ENCODE measurements at regions not wholly inside any gene's neighbourhood (a gene's known extent, or its start where the extent isn't known, plus 50 kb on each side); places are given as distances from the start of the nearest gene placed in this dataset.
"Not testable (repeated sequence)": the region's sequence is repeated elsewhere in the genome, so short reads cannot be mapped to it uniquely, and the experiment has no call there.

GRCh38 chr22:48629631-48630432 is 1197.8 kb downstream of the BRD1 start:
- no peak for DNase-seq

GRCh38 chr22:48628891-48629543 is 1198.7 kb downstream of the BRD1 start:
- DNase-seq: no peak

- no peak for DNase-seq
Measured at GRCh38 chr22:48627966-48628365, 1199.7 kb downstream of the BRD1 start.

GRCh38 chr22:48627203-48627602 is 1200.5 kb downstream of the BRD1 start:
- DNase-seq: peak; percentile 88

- no peak for DNase-seq
Measured at GRCh38 chr22:48624401-48624800, 1203.3 kb downstream of the BRD1 start.

- no peak for DNase-seq
Measured at GRCh38 chr22:48622891-48623545, 1204.7 kb downstream of the BRD1 start.

- no peak for DNase-seq
Measured at GRCh38 chr22:48621085-48621484, 1206.6 kb downstream of the BRD1 start.

- DNase-seq: not testable (repeated sequence)
Measured at GRCh38 chr22:48620460-48620859, 1207.2 kb downstream of the BRD1 start.

GRCh38 chr22:48619721-48620120 is 1208.0 kb downstream of the BRD1 start:
- DNase-seq: no peak

- no peak for DNase-seq
Measured at GRCh38 chr22:48618326-48618725, 1209.3 kb downstream of the BRD1 start.

- DNase-seq: no peak
Measured at GRCh38 chr22:48616656-48617055, 1211.0 kb downstream of the BRD1 start.

GRCh38 chr22:48615171-48616008 is 1212.3 kb downstream of the BRD1 start:
- DNase-seq: no peak

- DNase-seq: no peak
Measured at GRCh38 chr22:48613566-48614200, 1214.0 kb downstream of the BRD1 start.

- DNase-seq: no peak
Measured at GRCh38 chr22:48612077-48612995, 1215.3 kb downstream of the BRD1 start.

- no peak for DNase-seq
Measured at GRCh38 chr22:48609279-48609865, 1218.3 kb downstream of the BRD1 start.

- peak; percentile 78 for DNase-seq
Measured at GRCh38 chr22:48607901-48608662, 1219.6 kb downstream of the BRD1 start.

- no peak for DNase-seq
Measured at GRCh38 chr22:48606684-48607307, 1220.9 kb downstream of the BRD1 start.

- no peak for DNase-seq
Measured at GRCh38 chr22:48605856-48606481, 1221.7 kb downstream of the BRD1 start.

- no peak for DNase-seq
Measured at GRCh38 chr22:48605125-48605524, 1222.5 kb downstream of the BRD1 start.
